BE2C (cell line): ENCODE measurements at regions not wholly inside any gene's neighbourhood (a gene's known extent, or its start where the extent isn't known, plus 50 kb on each side); places are given as distances from the start of the nearest gene placed in this dataset.

ENCODE experiments used
- DNase-seq: peaks from one replicate; pipeline ENCODE4 v3.0.0-alpha.2; 2020
- H3K27me3 ChIP-seq: fragments of 250-450 bp; sonication (Bioruptor Pico); 2 replicates; pipeline ENCODE4 v1.5.1; 2020; ENCODE audit warnings: mild to moderate bottlenecking
- H3K36me3 ChIP-seq: fragments of 250-450 bp; sonication (Bioruptor Pico); 2 replicates; pipeline ENCODE4 v1.5.1; 2020; ENCODE audit warnings: mild to moderate bottlenecking
- H3K4me1 ChIP-seq: fragments of 250-450 bp; sonication (Bioruptor Pico); 2 replicates; pipeline ENCODE4 v1.5.1; 2020
- H3K4me3 ChIP-seq: 2 replicates; pipeline ENCODE4 v1.5.1; 2011; ENCODE audit warnings: low read depth, low read length
- H3K9me3 ChIP-seq: fragments of 250-450 bp; sonication (Bioruptor Pico); 2 replicates; pipeline ENCODE4 v1.5.1; 2020
- TF ChIP-seq, protein P1 (sequence below): IDR thresholded peaks from 2 replicates; pipeline ENCODE4 v1.5.1; 2012; ENCODE audit warnings: mild to moderate bottlenecking, low read depth, low read length

- H3K27me3 ChIP-seq: 0 out of 2 replicates have a peak, but pooled peaks cover 6% of the 10 kb centered on the region
- H3K4me3 ChIP-seq: no peak overlapping the region
- no peak for DNase-seq
Observed at GRCh38 chr2:238684362-238685326, 163.2 kb upstream of the TWIST2 start.

GRCh38 chr2:238685327-238685709 lies 162.6 kb upstream of the TWIST2 start:
- Histone ChIP-seq H3K36me3 (no peaks in the 10 kb centered on the region), H3K27me3 (0 out of 2 replicates have a peak, but pooled peaks cover 6% of the 10 kb centered on the region), H3K4me3 (no peak overlapping the region), H3K9me3 (no peaks in the 10 kb centered on the region), H3K4me1 (no peaks in the 10 kb centered on the region)
- TF ChIP-seq, protein P1, sequence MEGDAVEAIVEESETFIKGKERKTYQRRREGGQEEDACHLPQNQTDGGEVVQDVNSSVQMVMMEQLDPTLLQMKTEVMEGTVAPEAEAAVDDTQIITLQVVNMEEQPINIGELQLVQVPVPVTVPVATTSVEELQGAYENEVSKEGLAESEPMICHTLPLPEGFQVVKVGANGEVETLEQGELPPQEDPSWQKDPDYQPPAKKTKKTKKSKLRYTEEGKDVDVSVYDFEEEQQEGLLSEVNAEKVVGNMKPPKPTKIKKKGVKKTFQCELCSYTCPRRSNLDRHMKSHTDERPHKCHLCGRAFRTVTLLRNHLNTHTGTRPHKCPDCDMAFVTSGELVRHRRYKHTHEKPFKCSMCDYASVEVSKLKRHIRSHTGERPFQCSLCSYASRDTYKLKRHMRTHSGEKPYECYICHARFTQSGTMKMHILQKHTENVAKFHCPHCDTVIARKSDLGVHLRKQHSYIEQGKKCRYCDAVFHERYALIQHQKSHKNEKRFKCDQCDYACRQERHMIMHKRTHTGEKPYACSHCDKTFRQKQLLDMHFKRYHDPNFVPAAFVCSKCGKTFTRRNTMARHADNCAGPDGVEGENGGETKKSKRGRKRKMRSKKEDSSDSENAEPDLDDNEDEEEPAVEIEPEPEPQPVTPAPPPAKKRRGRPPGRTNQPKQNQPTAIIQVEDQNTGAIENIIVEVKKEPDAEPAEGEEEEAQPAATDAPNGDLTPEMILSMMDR: no peak
- no peak for DNase-seq

More at GRCh38 chr2:238684362-238685326, 163.2 kb upstream of the TWIST2 start:
- H3K36me3 ChIP-seq: no peaks in the 10 kb centered on the region
- TF ChIP-seq, protein P1: no peak
- H3K4me1 ChIP-seq: no peaks in the 10 kb centered on the region
- H3K9me3 ChIP-seq: no peaks in the 10 kb centered on the region

DNA sequence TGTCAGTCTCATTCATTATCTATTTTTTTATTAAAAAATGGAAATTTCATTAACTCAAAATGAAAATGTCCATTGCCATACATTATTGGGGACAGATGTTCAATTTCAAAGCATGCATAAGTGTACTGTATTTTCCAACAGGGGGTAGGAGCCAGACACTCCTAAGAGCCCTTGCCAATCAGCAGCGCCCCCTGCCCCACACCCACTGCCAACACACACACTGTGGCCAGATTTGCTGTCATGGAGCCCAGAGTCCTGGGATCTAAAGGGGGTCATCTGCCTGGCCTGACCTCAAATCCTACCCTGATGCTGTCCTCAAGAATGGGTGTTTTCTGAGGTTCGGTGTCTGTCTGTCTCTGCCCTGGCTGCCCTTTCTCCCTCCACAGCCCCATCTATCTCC lies 162.2 kb upstream of the TWIST2 start:
- no peak for DNase-seq
- H3K36me3 ChIP-seq: no peaks in the 10 kb centered on the region
- TF ChIP-seq, protein P1: 0 out of 2 replicates have a peak, but pooled peaks have one; percentile 16

DNA sequence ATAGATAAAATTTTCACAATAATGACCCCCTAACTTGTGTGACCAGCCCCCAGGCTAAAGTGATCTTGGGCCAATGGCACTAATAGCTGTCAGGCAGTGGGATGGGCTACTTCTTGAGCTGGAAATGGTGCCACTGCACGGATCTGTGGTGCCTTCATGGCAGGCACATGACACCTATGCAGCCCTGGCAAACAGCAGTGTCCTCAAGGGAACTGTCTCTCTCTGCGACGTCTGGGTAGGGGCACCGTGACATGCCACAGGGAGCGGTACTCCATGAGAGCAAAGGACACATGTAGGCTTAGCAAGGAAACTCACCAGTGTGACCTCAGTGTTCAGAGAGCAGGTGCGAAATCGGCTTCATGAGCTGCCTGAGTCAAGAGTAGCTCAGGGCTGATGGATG lies 161.7 kb upstream of the TWIST2 start:
- Histone ChIP-seq H3K4me3 (no peak overlapping the region), H3K4me1 (no peaks in the 10 kb centered on the region)
- TF ChIP-seq, protein P1: no peak

More for the DNA sequence above, 162.2 kb upstream of the TWIST2 start:
- Histone ChIP-seq H3K27me3 (0 out of 2 replicates have a peak, but pooled peaks cover 6% of the 10 kb centered on the region), H3K4me3 (no peak overlapping the region), H3K9me3 (no peaks in the 10 kb centered on the region), H3K4me1 (no peaks in the 10 kb centered on the region)

DNA sequence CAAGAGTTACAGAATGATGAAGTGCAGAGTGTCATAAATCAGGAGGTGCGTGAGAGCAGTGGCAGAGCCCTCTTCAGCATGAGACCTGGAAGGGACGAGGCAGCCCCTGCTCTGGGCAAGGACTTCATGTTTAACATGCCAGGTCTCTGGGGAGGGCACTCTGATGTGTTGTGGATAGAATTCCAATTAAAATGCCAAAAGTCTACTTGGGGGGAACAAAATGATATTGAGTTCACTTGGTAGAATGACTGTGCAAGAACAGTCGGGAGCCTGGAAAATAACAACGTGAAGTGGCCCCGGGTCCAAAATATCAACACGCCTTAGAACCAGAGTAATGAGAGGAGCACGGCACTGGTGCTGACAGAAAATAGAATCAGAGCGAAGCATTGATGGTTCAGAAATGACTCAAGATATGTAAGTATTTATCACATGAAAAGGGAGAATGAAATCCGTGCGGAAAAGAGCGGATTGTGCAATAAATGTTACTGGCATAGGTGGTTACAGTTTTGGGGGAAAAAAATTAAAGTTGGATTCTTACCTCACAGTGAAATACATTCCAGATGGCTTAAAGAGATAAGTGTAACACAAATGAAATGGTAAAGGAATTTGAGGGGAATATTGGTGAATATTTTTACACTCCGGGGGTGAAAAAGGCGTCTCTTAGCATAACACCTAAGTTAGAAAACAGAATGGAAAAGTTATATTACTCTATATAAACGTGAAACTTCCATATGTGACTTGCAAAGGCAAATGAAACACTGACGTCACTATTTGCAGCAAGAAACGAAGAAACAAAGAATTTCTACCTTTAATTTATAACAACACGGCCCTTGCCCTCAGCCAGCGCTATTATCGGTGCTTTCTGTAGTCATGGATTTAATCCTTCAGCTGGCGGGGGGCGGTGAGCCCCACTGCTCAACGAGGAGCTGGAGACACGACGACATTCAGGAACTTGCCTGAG lies 159.4 kb upstream of the TWIST2 start:
- H3K9me3 ChIP-seq: no peaks in the 10 kb centered on the region
- H3K36me3 ChIP-seq: no peaks in the 10 kb centered on the region
- H3K4me3 ChIP-seq: no peak overlapping the region
- TF ChIP-seq, protein P1: no peak
- 0 out of 2 replicates have a peak, but pooled peaks cover 6% of the 10 kb centered on the region for H3K27me3 ChIP-seq
- DNase-seq: no peak
- no peaks in the 10 kb centered on the region for H3K4me1 ChIP-seq

More for the DNA sequence above, 161.7 kb upstream of the TWIST2 start:
- Histone ChIP-seq H3K9me3 (no peaks in the 10 kb centered on the region), H3K36me3 (no peaks in the 10 kb centered on the region), H3K27me3 (0 out of 2 replicates have a peak, but pooled peaks cover 6% of the 10 kb centered on the region)
- DNase-seq: no peak
